ENCODE measurements at regions not wholly inside any gene's neighbourhood (a gene's known extent, or its start where the extent isn't known, plus 50 kb on each side); places are given as distances from the start of the nearest gene placed in this dataset.

- TF ChIP-seq ZNF622 (IDR thresholded peaks at IDR 0.05) (no peak), STAT1 (conservative IDR thresholded peaks at IDR 0.05) (no peak), CTCF (IDR thresholded peaks at IDR 0.05 in 2 of 3, conservative IDR thresholded peaks at IDR 0.05 in 1 of 3; ENCODE audit: control insufficient read depth in 2 of 3, extremely low read depth in 1 of 3, insufficient read depth in 1 of 3, low read depth in 3 of 3, low read length in 3 of 3) (no peak), MYB (IDR thresholded peaks at IDR 0.05; ENCODE audit: borderline replicate concordance, low read depth, low read length) (no peak), HDAC6 (IDR thresholded peaks at IDR 0.05; ENCODE audit: unreplicated experiment) (no peak)
Measured at GRCh38 chr10:81027706-81028105, 490.0 kb downstream of the SH2D4B start (continued).

GRCh38 chr10:81031774-81032173 is 494.1 kb downstream of the SH2D4B start:
- no peak overlapping the region for H3K9ac ChIP-seq (ENCODE audit: control insufficient read depth, insufficient read depth, low read length)
- POLR2A ChIA-PET = no interaction called here
- RAD21 ChIA-PET (ENCODE audit: unreplicated experiment) = interaction anchor here (0.9 kb wide), 1 partner anchor 75 kb away, joined by 3 read pairs; no protein-coding TSS in a partner anchor
- H3K4me2 ChIP-seq (ENCODE audit: control insufficient read depth, insufficient read depth) = no peak overlapping the region
- FAIRE-seq = peak; percentile 89
- peaks cover 26% of the 10 kb centered on the region for H3K4me1 ChIP-seq (ENCODE audit: control insufficient read depth, insufficient read depth, low read length)
- peaks cover 7% of the 10 kb centered on the region for H3K9me3 ChIP-seq (replicated peaks; ENCODE audit: control insufficient read depth, insufficient read depth, low read length)
- ATAC-seq = peak; percentile 61
- CTCF ChIA-PET = interaction anchor here (1.3 kb wide), 1 partner anchor 10 kb away, joined by 3 read pairs; no protein-coding TSS in a partner anchor
- H3K79me2 ChIP-seq (ENCODE audit: control insufficient read depth, insufficient read depth, low read length) = no peaks in the 10 kb centered on the region
- SMC1A ChIA-PET (ENCODE audit: uncharacterized antibody, unreplicated experiment) = interaction anchor here (1.3 to 1.7 kb wide), 3 partner anchors 68 to 147 kb away, joined by 3 to 7 read pairs (median 4); no protein-coding TSS in a partner anchor
- BruUV-seq (replicated peaks) = no TSS peak
- no peaks in the 10 kb centered on the region for H3K36me3 ChIP-seq (ENCODE audit: control insufficient read depth in 2 of 2, insufficient read depth in 2 of 2, low read length in 1 of 2)
- H3K4me3 ChIP-seq = no peak overlapping the region
- no peaks in the 10 kb centered on the region for H4K20me1 ChIP-seq (ENCODE audit: control insufficient read depth, insufficient read depth)
- 0% methylated on average over 1 of the region's 1 CpG for WGBS (ENCODE audit: insufficient coverage, insufficient replicate concordance, low lambda C conversion rate, missing lambda C conversion rate)
- H3K27ac ChIP-seq (ENCODE audit: control insufficient read depth, insufficient read depth) = no peak overlapping the region
- in situ Hi-C loops (cut with MboI) = no loop called here
- H2AFZ ChIP-seq (ENCODE audit: control insufficient read depth, low read depth, low read length) = no peak overlapping the region
- peak; percentile 40 for DNase-seq (ENCODE audit: low read depth, low spot score)
- intact Hi-C loops (cut with micrococcal nuclease; ENCODE audit: unreplicated experiment) = loop anchor here (10.0 kb wide), 1 partner anchor 437 kb away; no protein-coding TSS in a partner anchor
- H3K27me3 ChIP-seq (replicated peaks in 1 of 2; ENCODE audit: control insufficient read depth in 2 of 2, insufficient read depth in 2 of 2, low read length in 1 of 2) = no peaks in the 10 kb centered on the region
- TF ChIP-seq EED (IDR thresholded peaks at IDR 0.05; ENCODE audit: low read depth) (no peak), NFIC (IDR thresholded peaks at IDR 0.05; ENCODE audit: low read depth, low read length) (peak; percentile 77), ATF2 (IDR thresholded peaks at IDR 0.05; ENCODE audit: low read length) (peak; percentile 91), SKIL (IDR thresholded peaks at IDR 0.05; ENCODE audit: low read depth, poor library complexity, severe bottlenecking) (peak; percentile 62), TARDBP (IDR thresholded peaks at IDR 0.05; ENCODE audit: borderline replicate concordance) (no peak), PRDM15 (CRISPR knock-in tag; IDR thresholded peaks at IDR 0.05) (no peak), IRF5 (IDR thresholded peaks at IDR 0.05; ENCODE audit: borderline replicate concordance) (no peak)
